HG03571 (cell line): ENCODE measurements at regions not wholly inside any gene's neighbourhood (a gene's known extent, or its start where the extent isn't known, plus 50 kb on each side); places are given as distances from the start of the nearest gene placed in this dataset.

Experiments
- ATAC-seq: cut with Tn5 transposase; IDR thresholded peaks from one replicate; pipeline ENCODE4 v1.9.1; 2021; ENCODE audit not compliant: unreplicated experiment

DNA sequence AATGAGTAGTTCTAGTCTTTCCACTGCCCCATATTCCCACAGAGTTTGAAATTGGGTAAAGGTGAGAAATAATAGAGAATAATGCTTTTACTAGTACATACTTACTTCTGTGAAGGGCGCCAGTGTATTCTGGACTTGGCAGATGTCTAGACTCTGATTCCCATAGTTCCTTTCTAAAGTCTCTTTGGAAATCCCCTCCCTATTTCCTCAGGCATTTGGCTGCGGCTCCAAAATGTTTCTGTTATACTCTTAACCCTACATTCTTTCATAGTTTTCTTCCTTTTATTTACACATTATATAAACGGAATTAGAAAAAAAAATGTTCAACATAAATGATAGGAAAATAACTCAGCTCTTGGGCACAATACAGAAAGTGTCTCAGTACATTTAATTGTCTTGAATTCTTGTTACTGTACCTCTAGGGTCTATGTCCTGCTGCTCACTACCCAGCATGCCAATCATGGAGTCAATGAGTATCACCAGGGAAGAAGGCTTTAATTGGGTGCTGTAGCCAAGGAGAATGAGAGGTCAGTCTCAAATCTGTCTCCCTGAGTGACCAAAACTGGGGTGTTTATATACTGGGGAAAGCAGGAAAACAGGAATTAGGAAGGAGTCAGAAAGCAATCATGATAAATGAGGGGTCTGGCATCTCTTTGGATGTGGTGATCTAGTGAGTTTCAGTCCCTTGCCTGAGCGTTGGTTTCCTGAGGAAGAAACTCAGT, 147.8 kb upstream of the MMADHC start:
- ATAC-seq = no peak

DNA sequence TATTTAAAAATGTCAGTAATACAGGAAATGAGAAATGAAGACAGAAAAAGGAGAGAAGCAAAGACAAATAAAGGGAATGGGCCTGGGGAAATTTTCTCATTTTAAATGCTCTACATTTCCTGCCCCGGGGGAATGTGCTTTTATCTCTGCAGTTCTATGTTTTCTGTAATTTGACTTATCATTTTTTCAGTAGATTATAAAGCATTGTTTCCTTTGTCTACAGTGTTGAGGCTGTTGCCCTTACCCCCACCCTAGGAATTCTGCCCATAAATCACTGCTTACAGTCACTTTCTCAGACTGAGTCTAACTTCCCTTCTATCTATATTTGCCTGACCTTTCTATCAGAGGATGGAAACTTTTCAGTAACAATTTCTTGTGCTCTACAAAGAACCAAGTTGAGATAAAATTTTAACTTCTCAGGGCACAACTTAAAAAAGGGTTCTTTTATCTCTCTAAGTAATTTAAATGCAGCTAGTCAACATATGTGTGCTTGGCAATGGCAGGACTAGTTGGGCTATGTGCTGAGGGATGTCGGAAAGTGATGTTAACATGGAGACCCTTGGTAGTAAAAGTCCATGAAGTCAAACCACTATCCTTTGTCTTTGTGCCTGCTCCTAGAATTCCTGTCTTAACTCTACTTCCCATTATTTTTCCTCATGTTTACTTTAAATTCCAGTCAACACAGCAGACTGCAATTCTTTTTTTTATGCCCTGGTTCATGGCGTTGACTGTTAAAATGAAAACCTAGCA, 146.5 kb upstream of the MMADHC start:
- ATAC-seq = no peak

- ATAC-seq = no peak
These were observed 145.2 kb upstream of the MMADHC start for GRCh38 chr2:149732730-149733290.

DNA sequence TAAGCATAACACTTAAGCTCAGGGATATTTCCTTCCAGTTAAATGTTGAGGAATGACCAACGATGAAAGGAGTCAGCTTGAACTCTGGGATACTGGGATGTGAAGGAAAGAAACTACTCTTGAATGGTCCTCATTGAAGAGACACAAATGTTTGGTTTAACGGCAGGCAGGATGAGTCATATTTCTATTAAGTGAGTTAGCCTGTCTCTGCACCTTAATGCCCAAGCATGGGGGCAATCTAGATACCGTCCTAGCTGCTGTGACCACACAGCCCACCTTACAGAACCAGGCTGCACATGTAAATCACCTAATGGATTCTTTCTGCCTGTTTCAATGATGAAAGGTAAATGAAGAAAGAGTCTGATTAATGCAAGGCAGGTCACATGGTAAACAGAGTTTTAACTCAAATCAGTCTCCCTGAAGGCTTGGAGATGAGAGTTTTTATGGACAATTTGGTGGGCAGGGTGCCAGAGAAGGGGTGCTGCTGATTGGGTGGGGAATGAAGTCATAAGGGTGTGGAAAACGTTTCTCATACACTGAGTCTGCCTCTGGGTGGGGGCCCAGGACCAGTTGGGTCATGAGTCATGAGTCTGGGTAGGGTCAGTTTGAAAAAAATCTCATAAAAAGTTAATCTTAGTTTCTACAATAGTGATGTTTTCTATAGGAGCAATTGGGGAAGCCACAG, 144.6 kb upstream of the MMADHC start:
- ATAC-seq = no peak

- no peak for ATAC-seq
These were observed 143.5 kb upstream of the MMADHC start for GRCh38 chr2:149731079-149731478.

DNA sequence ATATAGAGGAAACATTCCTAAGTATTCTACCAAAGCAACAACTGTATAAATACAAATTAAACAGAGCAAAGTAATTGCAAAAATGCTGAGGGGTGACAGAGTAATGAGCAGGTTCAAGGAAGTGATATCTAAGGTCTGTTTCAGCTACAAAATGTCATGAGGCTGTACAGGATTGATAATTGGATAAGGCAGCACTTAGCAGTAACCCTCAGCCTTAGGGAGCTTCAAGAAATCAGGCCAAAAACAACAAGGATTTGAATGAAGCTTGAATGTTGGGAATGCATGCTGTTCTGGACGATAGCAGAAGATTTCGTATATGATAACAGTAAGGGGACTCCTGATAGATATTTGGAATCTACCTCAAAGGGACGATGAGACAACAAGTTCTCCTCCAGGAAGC, 142.0 kb upstream of the MMADHC start:
- no peak for ATAC-seq

- ATAC-seq = no peak
These were observed 140.4 kb upstream of the MMADHC start for GRCh38 chr2:149727927-149728326.

- ATAC-seq = no peak
These were observed 137.7 kb upstream of the MMADHC start for GRCh38 chr2:149725234-149725633.

DNA sequence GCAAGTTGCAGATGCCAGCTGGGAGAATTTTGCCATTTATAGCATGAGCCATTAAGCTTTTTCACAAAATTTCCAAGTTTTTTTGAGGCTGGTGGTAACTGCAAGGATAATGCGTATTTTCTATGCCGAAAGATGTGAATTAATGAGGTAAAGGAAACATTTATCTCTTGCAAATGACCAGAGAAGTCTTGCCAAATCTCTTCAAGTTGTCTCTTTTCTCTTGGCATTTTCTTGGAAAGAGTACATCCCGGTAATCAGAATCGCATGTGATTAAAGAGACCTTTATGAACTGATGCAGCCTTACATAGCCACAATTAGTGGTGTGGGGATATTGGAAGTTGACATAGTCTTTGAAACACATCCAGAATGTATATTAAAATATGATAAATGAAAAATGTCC, 136.5 kb upstream of the MMADHC start:
- no peak for ATAC-seq

DNA sequence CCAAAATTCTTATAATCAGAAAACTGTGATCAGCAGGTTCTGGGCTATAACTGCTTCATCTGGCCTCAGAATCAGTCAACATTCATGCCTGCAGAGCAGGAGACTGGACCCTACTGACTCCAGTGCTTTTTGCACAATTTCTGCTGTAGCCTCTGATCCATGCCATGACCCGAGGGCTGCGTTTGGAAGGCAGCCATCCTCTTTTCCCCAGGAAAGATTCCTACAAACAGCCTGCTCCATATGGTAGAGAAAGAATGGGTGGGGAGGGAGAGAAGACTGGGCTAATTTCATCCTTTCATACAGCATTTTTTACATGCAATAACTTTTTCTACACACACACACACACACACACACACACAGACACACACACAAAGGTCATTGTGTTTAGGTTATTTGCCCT, 133.0 kb upstream of the MMADHC start:
- no peak for ATAC-seq

GRCh38 chr2:149719695-149720094, 132.1 kb upstream of the MMADHC start:
- no peak for ATAC-seq

- ATAC-seq = no peak
These were observed 129.1 kb upstream of the MMADHC start for GRCh38 chr2:149716687-149717086.

- ATAC-seq = no peak
These were observed 128.3 kb upstream of the MMADHC start for GRCh38 chr2:149715894-149716293.

DNA sequence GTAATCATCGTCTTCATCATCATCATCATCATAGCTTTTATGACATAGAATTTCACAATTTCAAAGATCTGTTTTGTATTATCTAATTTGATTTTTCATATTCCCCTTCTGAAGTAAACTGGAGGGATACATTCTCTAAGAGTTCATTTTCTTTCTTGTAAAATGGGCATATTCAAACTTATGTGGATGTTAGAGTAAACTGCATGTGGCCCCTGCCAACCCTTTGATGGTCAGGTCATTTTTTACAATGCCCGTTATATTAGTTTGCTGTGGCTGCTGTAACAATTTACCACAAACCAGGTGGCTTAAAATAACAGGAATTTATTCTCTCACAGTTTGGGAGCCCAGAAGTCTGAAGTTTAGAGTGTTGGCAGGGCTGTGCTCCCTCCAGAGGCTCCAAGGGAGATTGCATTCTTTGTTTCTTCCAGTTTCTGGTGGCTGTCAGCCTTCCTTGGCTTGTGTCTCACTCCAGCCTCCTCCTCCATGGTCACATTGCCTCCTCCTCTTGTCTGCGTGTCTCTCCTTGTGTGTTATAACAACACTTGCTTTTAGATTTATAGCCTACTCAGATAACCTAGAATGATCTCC, 127.5 kb upstream of the MMADHC start:
- ATAC-seq = no peak

DNA sequence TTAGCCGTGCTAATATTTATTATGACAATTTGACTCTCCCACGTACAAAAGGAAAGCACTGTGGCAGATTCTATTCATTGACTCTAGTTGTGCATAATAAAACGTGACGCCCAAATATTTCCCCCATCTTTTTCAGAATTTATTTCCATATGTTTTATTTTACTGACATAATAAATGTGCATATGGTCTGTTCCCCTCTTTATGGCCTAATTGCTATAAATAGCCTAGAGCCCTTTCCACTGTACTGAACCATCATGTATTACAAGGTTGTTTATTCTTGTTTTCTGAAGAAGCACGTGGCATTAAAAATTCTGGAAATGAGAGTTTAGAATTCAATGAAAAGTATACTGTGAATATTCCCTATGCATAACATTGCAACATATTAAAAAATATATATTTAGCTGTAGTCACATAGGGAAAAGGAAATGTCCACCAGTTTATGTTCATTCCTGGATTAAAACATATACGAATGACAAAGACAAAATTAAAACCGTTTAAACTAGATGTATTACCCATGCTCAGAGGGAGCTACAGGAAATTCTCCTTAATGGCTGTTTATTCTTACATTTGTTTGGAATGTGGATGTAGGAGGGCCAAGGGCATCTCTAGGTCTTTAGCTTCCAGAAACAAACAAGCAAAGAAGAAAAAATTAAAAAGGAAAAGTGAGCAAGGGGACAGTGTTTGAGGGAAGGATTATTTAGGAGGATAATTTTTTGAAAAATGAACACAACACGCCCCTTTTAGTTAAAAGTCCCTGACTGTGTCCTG, 122.1 kb upstream of the MMADHC start:
- ATAC-seq = no peak

- no peak for ATAC-seq
These were observed 115.7 kb upstream of the MMADHC start for GRCh38 chr2:149703281-149703680.

GRCh38 chr2:149702571-149702970, 115.0 kb upstream of the MMADHC start:
- no peak for ATAC-seq

GRCh38 chr2:149701241-149701640, 113.7 kb upstream of the MMADHC start:
- no peak for ATAC-seq

DNA sequence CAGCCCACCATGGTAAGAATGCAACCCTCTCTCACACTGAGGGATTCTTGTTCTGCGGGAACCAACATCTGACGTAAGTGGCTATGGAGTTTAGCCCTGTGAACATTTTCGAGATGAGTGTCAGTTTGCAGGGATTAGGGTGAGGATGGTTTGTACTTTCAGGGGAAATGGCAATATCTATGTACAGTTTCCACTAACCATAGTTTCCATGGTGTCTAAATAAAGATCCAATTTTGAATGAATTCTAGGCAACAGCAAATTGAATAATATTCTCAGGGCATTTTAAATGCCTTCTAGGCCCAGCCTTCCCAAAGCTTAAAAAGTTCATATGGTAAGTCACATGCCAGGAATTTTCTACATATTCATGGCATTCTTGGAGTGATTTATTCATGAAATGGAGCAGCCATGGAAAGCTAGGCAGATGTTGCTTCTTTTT, 105.4 kb upstream of the MMADHC start:
- no peak for ATAC-seq

GRCh38 chr2:149690825-149691224, 103.2 kb upstream of the MMADHC start:
- no peak for ATAC-seq

DNA sequence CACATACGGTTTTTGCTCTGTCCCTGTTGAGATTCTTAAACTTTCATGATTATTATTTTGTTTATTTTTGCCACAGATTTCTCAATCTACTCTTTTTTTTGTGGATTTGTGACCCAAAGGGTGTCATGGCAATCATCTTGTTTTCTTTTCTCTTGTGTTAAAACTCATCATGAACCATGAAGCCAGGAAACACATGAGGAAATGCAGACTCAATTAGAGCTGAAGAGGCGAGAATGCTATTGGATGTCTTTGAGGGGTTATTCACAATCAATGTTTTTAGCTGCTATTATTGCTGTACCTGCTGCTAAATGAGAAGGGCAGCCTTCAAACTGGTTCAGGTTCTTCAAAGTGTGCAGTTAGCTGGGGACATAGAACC, 99.5 kb upstream of the MMADHC start:
- ATAC-seq = no peak
